Amniotic epithelial cell (primary cell): ENCODE measurements at regions not wholly inside any gene's neighbourhood (a gene's known extent, or its start where the extent isn't known, plus 50 kb on each side); places are given as distances from the start of the nearest gene placed in this dataset.

Experiments used
- DNase-seq: peaks from one replicate; pipeline ENCODE4 v3.0.0-alpha.2; 2010; ENCODE audit warnings: low read depth

- DNase-seq = no peak
Observed at GRCh38 chr12:45669792-45670191, 59.7 kb upstream of the ARID2 start.

GRCh38 chr12:45670346-45671065 is 59.0 kb upstream of the ARID2 start:
- DNase-seq = peak; percentile 68

GRCh38 chr12:45671254-45671653 is 58.3 kb upstream of the ARID2 start:
- peak; percentile 46 for DNase-seq

- DNase-seq = peak; percentile 89
Observed at GRCh38 chr12:45674181-45674977, 55.1 kb upstream of the ARID2 start.

- no peak for DNase-seq
Observed at GRCh38 chr12:45675534-45675933, 54.0 kb upstream of the ARID2 start.
